HG03064 (cell line): ENCODE measurements at regions not wholly inside any gene's neighbourhood (a gene's known extent, or its start where the extent isn't known, plus 50 kb on each side); places are given as distances from the start of the nearest gene placed in this dataset.
"Not testable (repeated sequence)": the region's sequence is repeated elsewhere in the genome, so short reads cannot be mapped to it uniquely, and the experiment has no call there.

Source experiments
- ATAC-seq: cut with Tn5 transposase; IDR thresholded peaks from one replicate; pipeline ENCODE4 v1.9.1; 2021; ENCODE audit warnings: low read depth; ENCODE audit not compliant: unreplicated experiment

DNA sequence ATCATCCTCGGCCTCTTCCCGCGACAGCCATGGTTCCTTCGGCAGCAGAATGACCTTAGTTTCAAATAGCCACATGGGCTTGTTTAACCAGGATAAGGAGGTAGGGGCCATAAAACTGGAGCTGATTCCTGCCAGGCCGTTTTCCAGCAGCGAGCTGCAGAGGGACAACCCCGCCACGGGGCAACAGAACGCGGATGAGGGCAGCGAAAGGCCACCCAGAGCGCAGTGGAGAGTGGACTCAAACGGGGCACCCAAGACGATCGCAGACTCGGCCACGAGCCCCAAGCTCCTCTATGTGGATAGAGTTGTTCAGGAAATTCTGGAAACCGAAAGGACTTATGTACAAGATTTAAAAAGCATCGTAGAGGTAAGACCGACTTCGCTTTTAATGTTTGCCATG, 131.8 kb upstream of the MTHFD1L start:
- ATAC-seq = no peak

GRCh38 chr6:150734235-150734634, 131.3 kb upstream of the MTHFD1L start:
- no peak for ATAC-seq

DNA sequence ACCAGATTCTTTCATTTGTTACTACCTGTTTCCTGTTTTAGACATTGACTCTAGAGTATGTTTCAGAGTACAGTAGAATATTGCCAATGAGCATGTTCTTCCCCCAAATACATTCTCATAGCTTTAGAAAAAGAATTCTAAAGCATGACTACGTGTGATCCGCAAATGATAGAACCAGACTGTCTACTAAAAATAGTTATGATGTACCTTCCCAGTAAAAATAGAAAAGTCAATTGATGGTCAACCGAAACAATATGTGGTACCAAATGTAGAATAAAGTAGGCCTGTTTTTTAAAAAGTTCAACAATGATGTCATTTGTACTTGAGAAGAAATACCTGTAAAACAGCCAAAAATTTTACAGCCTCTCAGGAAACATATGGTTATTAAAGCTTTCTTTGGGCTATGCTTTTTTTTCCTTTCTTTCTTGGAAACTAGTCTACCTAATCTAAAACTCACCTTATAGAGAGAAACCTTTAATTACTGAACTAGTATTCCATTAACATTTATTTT, 130.1 kb upstream of the MTHFD1L start:
- ATAC-seq = no peak

DNA sequence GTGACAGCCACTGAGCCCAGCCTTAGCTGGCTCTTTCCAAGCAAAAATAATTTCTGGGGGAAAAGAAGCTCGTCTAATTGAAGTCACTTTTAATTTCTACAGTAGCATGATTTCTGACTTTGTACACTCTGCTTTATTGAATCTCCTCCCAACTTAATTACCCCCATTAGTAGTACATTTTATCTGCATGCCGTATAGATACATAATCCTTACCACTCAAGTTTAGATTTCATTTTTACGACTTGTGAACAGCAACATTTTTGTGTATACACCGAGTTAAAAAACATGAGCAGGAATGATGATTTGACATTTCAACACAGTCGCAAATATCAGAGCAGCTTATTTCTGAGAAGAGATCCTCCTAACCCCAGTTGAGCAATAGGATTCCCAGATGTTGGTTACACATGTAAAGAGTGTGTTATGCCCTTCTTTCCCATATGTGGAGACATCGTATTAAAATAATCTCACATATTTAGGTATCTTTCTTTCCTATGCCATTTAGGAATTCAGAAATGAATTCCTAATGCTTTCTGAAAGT, 127.3 kb upstream of the MTHFD1L start:
- no peak for ATAC-seq

GRCh38 chr6:150739711-150740349, 125.7 kb upstream of the MTHFD1L start:
- no peak for ATAC-seq

DNA sequence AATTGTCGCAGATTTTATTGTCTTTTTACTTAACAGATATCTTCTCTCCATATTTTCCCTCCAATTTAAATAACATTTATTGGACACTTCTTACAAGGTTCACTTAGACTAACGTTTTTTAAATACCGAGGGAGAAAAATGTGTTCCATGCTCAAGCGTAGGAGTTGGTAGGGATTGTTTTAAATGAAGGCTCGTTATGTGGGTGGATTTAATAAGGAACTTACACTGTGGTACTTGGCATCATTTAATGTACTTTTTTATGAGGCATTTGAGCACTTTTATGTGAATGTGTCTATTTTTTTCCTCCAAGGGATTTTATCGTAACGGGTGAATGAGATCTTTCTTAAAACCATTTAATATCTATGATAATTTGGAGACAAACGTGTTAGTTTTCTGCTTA, 125.0 kb upstream of the MTHFD1L start:
- no peak for ATAC-seq

- no peak for ATAC-seq
Observed at GRCh38 chr6:150741633-150742200, 123.8 kb upstream of the MTHFD1L start.

DNA sequence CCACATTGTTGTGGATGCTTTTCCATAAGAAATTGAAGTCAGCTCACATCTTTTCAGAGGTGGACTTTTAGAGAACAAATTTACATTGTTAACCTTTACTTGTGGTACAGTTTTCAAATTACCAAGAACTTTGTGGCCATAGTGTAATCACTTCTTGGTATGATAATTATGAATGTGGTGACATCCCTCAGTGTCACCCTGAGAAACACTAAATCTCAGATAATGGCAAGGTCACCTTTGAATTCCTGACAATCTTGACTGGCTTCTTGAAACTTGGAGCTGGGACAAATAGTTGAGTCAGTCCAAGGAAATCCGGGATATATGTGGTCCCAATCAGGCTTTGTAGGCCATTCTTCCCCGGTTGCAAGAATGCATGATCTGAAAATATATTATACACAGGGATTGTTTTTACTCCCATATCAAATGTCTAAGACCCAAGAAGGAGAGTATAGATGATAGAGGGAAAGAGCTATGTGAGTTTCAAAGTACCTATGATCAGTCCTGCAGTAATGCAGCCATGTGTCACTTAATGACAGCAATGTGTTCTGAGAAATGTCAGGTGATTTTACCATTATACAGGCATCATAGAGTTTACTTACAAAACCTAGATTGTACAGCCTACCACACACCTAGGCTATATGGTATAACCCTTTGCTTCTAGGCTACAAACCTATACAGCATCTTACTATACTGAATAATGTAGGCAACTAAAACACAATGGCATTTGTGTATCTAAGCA, 120.8 kb upstream of the MTHFD1L start:
- no peak for ATAC-seq

- ATAC-seq = no peak
Observed at GRCh38 chr6:150745896-150746295, 119.6 kb upstream of the MTHFD1L start.

DNA sequence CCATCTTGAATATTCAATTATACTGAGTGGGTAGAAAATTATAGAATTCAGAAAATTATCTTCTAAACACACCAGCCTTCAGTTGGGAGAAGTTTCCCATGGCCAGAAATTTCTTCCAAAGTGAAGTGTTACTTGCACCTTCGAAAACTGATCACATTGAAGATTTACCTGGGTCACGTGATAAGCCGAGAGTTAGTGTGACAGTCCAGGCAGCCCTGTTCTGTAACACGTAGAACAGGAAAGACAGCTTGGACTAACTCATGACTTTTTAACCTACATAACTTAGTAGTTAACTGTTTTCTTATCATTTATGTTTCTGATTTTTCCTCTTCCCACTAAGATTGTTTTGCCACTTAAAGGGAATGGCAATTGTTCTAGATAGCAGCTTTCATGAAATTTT, 118.3 kb upstream of the MTHFD1L start:
- no peak for ATAC-seq

GRCh38 chr6:150749091-150749670, 116.3 kb upstream of the MTHFD1L start:
- ATAC-seq = no peak

- no peak for ATAC-seq
Observed at GRCh38 chr6:150751296-150751695, 114.2 kb upstream of the MTHFD1L start.

GRCh38 chr6:150752409-150752808, 113.1 kb upstream of the MTHFD1L start:
- no peak for ATAC-seq

GRCh38 chr6:150753371-150754064, 112.0 kb upstream of the MTHFD1L start:
- no peak for ATAC-seq

- ATAC-seq = no peak
Observed at GRCh38 chr6:150755042-150755441, 110.5 kb upstream of the MTHFD1L start.

GRCh38 chr6:150755524-150755923, 110.0 kb upstream of the MTHFD1L start:
- no peak for ATAC-seq

GRCh38 chr6:150756173-150756572, 109.3 kb upstream of the MTHFD1L start:
- no peak for ATAC-seq

- ATAC-seq = not testable (repeated sequence)
Observed at GRCh38 chr6:150757807-150758206, 107.7 kb upstream of the MTHFD1L start.

GRCh38 chr6:150759483-150759882, 106.0 kb upstream of the MTHFD1L start:
- ATAC-seq = no peak

GRCh38 chr6:150761771-150762170, 103.7 kb upstream of the MTHFD1L start:
- ATAC-seq = no peak
